HG03342 (cell line): ENCODE measurements at regions not wholly inside any gene's neighbourhood (a gene's known extent, or its start where the extent isn't known, plus 50 kb on each side); places are given as distances from the start of the nearest gene placed in this dataset.

Source experiments
- ATAC-seq: cut with Tn5 transposase; IDR thresholded peaks from one replicate; pipeline ENCODE4 v1.9.1; 2021; ENCODE audit warnings: mild to moderate bottlenecking, moderate library complexity; ENCODE audit not compliant: unreplicated experiment

GRCh38 chr13:59494151-59494550, 669.6 kb downstream of the DIAPH3 start:
- ATAC-seq: no peak

GRCh38 chr13:59494560-59494970, 669.2 kb downstream of the DIAPH3 start:
- no peak for ATAC-seq

DNA sequence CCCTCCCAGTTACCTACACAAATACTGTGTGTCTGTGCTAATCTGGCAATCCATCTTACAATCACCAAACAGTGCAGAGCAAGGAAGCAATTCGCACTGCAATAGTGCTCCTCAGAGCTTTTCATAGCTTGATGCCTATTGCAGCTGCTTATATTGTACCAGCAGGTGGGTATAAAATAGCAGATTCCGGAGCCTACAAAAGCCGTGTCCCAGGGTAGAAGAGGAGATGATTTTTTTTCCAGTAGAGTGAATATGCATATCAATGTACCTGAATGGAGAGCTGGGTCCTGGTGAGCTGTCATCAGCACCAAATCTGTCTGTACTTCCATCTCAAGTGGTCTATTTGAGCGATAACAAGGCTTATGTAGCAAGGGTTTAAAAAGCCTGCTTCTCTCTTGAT, 668.4 kb downstream of the DIAPH3 start:
- no peak for ATAC-seq

DNA sequence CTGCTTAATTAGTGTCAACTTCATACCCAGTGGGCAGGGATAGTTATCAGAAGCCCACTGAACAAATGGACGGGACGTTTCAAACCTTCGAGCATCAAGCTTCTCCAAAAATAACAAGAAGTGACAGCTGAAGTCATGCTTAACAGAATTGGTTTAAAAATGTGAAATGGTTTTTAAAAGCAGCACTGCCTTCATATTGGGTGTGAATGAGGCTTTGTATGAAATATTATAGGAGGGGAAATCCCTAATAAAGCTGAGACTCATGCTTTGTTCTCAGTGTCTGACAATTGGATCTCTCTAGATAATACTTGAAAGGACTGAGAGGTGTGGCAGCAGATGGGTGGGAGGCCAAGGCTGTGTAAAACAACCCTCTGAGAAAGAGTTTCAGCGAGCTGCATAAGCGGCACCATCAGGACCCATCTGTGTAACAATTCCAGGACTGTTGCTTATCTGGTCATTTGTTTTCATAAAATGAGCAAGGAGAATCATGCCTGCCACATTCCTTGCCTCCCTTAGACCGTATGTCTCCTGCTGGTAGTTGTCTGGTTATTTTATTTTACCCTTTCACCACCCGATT, 667.7 kb downstream of the DIAPH3 start:
- no peak for ATAC-seq

GRCh38 chr13:59497621-59498247, 666.0 kb downstream of the DIAPH3 start:
- no peak for ATAC-seq

DNA sequence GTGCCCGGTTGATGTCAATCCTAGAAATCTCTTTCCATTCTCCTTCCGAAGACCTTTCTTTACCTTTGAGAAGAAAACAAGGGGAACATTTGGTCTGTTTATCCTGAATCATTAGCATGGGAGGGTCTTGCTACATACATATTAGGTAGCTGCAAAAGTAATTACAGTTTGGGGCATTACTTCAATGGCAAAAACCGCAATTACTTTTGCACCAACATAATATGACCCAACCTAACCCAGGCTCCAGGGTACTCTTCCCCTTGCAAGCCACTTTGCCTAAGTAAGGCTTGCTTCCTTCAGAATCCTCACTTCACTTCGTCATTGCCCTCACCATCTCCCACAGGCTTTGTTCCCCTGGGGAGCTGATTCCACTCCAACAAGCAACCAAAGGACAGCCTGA, 662.7 kb downstream of the DIAPH3 start:
- no peak for ATAC-seq

- no peak for ATAC-seq
Observed at GRCh38 chr13:59504407-59504806, 659.3 kb downstream of the DIAPH3 start.

- ATAC-seq: no peak
Observed at GRCh38 chr13:59510386-59510785, 653.3 kb downstream of the DIAPH3 start.

DNA sequence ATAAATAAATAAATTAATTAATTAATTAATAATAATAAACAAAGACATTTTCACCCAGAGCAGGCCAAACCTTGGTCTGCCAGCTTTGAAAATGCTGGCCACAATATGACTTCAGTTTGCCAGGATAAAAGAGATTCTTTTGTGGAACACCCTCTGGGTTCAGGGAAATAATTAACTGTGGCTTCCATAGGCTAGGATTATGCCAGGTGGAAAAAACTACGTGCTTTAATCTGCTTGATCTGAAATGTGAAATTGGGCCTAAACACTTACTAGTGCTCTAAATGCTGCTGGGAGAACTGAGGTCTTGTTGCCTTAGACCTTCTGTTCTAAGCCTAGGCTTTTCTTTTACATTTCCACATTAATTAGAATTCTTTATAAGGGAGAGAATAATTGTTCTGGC, 650.0 kb downstream of the DIAPH3 start:
- no peak for ATAC-seq

DNA sequence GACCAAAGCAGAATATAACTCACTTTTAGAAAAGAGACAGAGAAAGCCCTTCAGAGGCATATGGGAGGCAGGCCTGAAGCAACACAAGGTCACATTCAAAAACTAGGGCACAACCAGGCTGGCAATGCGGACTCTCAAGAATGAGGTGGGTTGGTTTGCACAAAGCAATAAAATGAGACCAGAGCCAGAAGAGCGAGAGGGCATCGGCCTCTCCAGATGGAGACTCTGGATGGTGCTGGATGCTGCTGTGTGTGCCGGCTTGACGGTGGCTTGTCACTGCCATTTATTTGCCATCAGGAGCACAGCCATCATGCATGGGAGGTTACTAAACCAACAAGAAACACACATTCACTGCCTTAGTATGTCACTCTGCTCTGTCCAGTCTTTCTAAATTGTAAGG, 649.4 kb downstream of the DIAPH3 start:
- ATAC-seq: no peak

DNA sequence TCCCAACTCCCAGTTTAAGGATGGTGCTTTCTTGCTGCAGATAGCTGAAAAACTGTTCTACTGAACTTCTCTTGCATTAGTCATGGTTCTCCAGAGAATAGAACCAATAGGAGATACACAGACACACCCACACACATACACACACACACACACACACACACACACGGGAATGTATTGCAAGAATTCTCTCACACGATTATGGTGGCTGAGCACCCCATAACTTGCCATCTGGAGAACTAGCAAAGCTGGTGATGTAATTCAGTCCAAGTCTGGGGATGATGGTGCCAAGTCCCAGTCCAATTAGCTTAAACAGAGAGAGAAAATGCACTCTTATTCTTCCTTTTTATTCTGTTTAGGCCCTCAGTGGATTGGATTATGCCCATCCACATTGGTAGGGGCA, 643.9 kb downstream of the DIAPH3 start:
- ATAC-seq: no peak

DNA sequence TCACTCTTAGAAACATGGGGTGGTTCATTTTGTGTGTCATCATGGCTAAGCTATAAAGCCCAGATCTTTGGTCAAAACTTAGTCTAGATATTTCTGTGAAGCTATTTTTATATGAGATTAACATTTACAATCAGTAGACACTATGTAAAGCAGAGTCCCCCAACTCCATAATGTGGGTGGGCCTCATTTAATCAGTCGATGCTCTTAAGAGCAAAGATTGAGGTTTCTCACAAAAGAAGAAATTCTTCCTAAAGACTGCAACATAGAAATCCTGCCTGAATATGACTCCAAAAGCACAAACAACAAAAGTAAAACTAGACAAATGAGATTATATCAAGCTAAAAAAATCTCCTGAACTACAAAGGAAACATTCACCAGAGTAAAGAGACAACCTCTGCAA, 642.2 kb downstream of the DIAPH3 start:
- ATAC-seq: no peak

GRCh38 chr13:59522652-59523051, 641.1 kb downstream of the DIAPH3 start:
- ATAC-seq: no peak

DNA sequence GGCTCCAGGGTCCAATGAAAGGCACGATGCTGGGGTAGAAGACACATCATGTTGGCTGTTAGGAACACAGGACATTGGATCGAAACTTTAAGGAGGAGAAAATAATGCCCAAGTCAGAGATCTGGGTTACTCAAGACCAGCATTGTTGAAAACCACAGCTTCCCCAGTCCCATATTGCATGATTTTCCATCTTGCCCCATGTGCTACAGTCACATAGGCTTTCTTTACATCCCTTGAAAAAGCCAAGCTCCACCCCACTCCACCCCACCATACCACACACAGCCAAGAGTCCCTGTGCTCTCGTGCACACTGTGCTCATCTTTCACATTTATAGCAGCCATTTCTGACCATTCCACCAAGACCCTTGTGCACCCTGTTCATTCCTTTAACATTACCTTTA, 636.2 kb downstream of the DIAPH3 start:
- no peak for ATAC-seq

- ATAC-seq: no peak
Observed at GRCh38 chr13:59531571-59532091, 632.1 kb downstream of the DIAPH3 start.

GRCh38 chr13:59532405-59532804, 631.3 kb downstream of the DIAPH3 start:
- ATAC-seq: no peak

DNA sequence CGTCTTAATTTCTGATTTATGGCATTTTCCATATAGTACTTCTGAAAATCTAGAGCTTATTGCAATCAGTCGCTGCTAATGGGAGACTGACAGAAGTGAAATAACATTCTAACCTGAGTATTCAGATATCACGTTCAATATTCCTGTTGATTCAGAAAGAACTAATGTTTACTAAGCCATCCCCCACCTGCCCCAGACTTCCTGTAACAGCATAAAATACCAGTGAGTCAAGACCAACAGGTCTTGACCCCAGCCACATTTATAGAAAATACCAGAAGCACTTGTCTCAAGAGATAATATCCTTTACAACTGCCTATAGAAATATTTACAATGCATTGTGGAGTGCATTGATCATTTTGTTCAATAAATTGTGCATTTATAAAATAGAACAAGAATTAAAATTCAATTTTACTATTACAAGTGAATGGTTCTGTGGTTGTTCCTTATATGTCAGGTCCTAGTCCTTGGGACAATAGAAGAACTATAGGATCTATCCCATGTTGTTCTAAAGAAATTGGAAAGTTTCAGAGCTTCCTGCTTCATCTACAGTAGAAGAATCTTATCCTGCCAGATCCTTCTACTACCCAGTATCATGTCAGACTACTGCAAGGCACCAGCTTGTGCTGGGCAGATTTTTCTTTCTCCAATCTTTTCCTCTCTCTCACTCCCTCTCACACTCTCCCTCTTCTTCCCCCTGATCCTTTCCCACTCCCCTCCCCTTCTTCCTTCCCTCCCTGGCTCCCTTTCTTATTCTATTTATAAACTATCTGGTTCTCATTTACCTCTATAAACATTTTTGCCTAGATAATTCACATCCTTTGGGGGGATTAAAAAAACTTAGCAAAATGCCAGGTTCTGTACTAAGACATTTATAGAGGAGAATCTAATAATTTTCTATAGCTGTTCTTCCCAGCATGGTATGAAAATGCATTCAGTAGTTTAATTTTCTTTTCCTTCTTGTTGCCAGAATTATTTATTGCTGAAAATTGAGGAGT, 629.9 kb downstream of the DIAPH3 start:
- no peak for ATAC-seq

- ATAC-seq: no peak
Observed at GRCh38 chr13:59534806-59535205, 628.9 kb downstream of the DIAPH3 start.

DNA sequence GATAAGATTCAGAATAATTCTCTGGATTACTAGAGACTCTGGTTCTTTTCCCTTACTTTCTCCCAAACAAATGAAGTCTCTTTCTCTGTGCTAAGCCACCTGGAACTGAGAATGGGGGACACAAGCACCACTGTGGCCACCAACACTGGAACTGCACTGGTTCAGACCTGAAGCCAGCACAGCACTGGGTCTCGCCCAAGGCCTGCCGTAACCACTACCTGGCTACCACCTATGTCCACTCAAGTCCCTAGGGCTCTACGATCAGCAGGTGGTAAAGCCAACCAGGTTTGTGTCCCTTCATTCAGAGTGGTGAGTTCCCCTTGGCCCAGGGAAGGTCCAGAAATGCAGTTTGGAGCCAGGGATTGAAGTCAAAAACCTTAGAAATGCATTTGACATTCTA, 626.2 kb downstream of the DIAPH3 start:
- ATAC-seq: no peak

DNA sequence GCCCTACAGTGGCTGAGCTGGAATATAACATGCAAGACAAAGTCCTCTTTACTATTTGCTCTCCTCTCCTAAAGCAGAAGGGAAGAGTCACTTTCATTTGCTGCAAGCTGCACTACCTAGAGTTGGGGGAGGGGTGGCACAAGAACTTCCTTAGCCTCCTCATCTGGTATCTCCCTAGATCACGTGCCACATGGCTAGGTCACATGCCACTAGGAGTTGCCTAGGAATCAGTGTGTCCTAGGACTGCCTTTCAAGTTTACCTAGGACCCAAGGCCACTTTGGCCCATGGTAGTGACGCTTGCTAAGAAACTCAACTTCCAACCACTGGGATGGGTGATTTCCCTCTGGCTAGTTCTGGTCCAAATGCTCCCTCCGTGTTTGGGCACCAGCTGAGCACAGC, 625.2 kb downstream of the DIAPH3 start:
- ATAC-seq: no peak

- ATAC-seq: no peak
Observed at GRCh38 chr13:59542303-59542702, 621.4 kb downstream of the DIAPH3 start.

- no peak for ATAC-seq
Observed at GRCh38 chr13:59543418-59543817, 620.3 kb downstream of the DIAPH3 start.
